ENCODE measurements at regions not wholly inside any gene's neighbourhood (a gene's known extent, or its start where the extent isn't known, plus 50 kb on each side); places are given as distances from the start of the nearest gene placed in this dataset.
A peak's percentile ranks its signal among the peaks of the same experiment; 100 is the strongest.

DNA sequence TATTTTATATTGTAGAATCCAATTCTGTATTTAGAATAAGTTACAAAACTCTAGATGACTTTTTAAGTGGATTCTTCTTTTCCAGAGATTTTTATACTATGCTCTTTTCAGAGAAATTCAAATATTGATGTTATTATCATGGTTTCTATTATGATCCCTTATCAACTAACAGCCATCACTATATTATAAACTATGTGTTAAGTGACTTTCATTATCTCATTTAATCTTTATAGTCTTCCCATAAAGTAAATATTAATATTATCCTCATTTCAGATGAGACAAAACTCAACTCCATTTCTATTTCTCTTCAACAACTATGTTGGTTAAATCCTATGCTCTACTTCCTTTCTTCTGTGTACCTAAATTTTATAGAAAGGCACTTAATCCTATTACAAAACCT is 132.6 kb downstream of the ANKRD50 start:
- Histone ChIP-seq H3K79me2 (ENCODE audit: insufficient read depth, low read depth) (no peaks in the 10 kb centered on the region), H3K4me3 (IDR thresholded peaks at IDR 0.05; ENCODE audit: insufficient read depth, low read depth, low read length) (no peak overlapping the region), H3K9ac (no peak overlapping the region), H3K4me1 (ENCODE audit: low read depth, poor library complexity, severe bottlenecking) (peaks cover 15% of the 10 kb centered on the region), H2AFZ (ENCODE audit: low read depth) (no peak overlapping the region), H3K36me3 (ENCODE audit: insufficient read depth) (no peaks in the 10 kb centered on the region), H3K27ac (no peak overlapping the region), H3K4me2 (no peak overlapping the region), H3K27me3 (ENCODE audit: insufficient read depth, low read depth) (no peaks in the 10 kb centered on the region), H4K20me1 (ENCODE audit: insufficient read depth) (no peaks in the 10 kb centered on the region)
- TF ChIP-seq, protein P1, sequence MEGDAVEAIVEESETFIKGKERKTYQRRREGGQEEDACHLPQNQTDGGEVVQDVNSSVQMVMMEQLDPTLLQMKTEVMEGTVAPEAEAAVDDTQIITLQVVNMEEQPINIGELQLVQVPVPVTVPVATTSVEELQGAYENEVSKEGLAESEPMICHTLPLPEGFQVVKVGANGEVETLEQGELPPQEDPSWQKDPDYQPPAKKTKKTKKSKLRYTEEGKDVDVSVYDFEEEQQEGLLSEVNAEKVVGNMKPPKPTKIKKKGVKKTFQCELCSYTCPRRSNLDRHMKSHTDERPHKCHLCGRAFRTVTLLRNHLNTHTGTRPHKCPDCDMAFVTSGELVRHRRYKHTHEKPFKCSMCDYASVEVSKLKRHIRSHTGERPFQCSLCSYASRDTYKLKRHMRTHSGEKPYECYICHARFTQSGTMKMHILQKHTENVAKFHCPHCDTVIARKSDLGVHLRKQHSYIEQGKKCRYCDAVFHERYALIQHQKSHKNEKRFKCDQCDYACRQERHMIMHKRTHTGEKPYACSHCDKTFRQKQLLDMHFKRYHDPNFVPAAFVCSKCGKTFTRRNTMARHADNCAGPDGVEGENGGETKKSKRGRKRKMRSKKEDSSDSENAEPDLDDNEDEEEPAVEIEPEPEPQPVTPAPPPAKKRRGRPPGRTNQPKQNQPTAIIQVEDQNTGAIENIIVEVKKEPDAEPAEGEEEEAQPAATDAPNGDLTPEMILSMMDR (conservative IDR thresholded peaks at IDR 0.05; ENCODE audit: low read depth, low read length): no peak

- H2AFZ ChIP-seq (ENCODE audit: low read depth): no peak overlapping the region
- H3K27ac ChIP-seq: no peak overlapping the region
- H3K9ac ChIP-seq: no peak overlapping the region
- peak overlapping the region; percentile 1; the same call in 1 of the 2 replicates for H3K4me2 ChIP-seq
- H3K4me3 ChIP-seq (IDR thresholded peaks at IDR 0.05; ENCODE audit: insufficient read depth, low read depth, low read length): no peak overlapping the region
- TF ChIP-seq, protein P1 (conservative IDR thresholded peaks at IDR 0.05; ENCODE audit: low read depth, low read length): no peak
- H3K79me2 ChIP-seq (ENCODE audit: insufficient read depth, low read depth): no peaks in the 10 kb centered on the region
- no peaks in the 10 kb centered on the region for H3K36me3 ChIP-seq (ENCODE audit: insufficient read depth)
- no peaks in the 10 kb centered on the region for H3K27me3 ChIP-seq (ENCODE audit: insufficient read depth, low read depth)
- H4K20me1 ChIP-seq (ENCODE audit: insufficient read depth): no peaks in the 10 kb centered on the region
- peaks cover 15% of the 10 kb centered on the region for H3K4me1 ChIP-seq (ENCODE audit: low read depth, poor library complexity, severe bottlenecking)
These were observed 128.7 kb downstream of the ANKRD50 start for GRCh38 chr4:124583797-124584196.

DNA sequence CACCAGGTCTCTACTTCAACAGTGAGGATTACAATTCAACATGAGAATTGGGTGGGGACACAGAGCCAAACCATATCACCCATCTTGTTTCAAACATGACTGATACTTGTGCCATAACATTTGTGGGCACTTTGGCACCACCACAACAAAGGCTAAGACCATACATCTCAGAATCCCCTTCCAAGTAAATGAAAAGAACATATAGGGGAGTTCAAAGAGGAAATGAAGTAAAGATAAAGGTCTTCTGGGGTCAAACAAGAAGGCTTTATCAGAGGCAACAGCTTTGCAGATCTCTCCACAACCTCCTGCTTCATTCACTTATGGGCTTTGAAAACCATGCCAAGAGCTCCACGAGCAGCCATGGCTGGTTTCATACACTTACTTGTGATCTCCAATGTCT is 122.7 kb downstream of the ANKRD50 start:
- peak overlapping the region; percentile 22; the same call in 1 of the 2 replicates for H2AFZ ChIP-seq (ENCODE audit: low read depth)
- H3K27me3 ChIP-seq (ENCODE audit: insufficient read depth, low read depth): no peaks in the 10 kb centered on the region
- no peak overlapping the region for H3K27ac ChIP-seq
- no peaks in the 10 kb centered on the region for H3K79me2 ChIP-seq (ENCODE audit: insufficient read depth, low read depth)
- H3K4me2 ChIP-seq: no peak overlapping the region
- H3K36me3 ChIP-seq (ENCODE audit: insufficient read depth): no peaks in the 10 kb centered on the region
- H3K4me1 ChIP-seq (ENCODE audit: low read depth, poor library complexity, severe bottlenecking): peaks cover 17% of the 10 kb centered on the region
- TF ChIP-seq, protein P1 (conservative IDR thresholded peaks at IDR 0.05; ENCODE audit: low read depth, low read length): no peak
- no peak overlapping the region for H3K4me3 ChIP-seq (IDR thresholded peaks at IDR 0.05; ENCODE audit: insufficient read depth, low read depth, low read length)
- no peaks in the 10 kb centered on the region for H4K20me1 ChIP-seq (ENCODE audit: insufficient read depth)
- no peak overlapping the region for H3K9ac ChIP-seq

- Histone ChIP-seq H3K4me3 (IDR thresholded peaks at IDR 0.05; ENCODE audit: insufficient read depth, low read depth, low read length) (no peak overlapping the region), H4K20me1 (ENCODE audit: insufficient read depth) (no peaks in the 10 kb centered on the region), H3K79me2 (ENCODE audit: insufficient read depth, low read depth) (no peaks in the 10 kb centered on the region), H3K9ac (no peak overlapping the region), H3K36me3 (ENCODE audit: insufficient read depth) (no peaks in the 10 kb centered on the region), H3K27me3 (ENCODE audit: insufficient read depth, low read depth) (no peaks in the 10 kb centered on the region), H3K27ac (no peak overlapping the region; the same call in 1 of the 2 replicates), H3K4me2 (peak overlapping the region; percentile 27; the same call in 1 of the 2 replicates), H3K4me1 (ENCODE audit: low read depth, poor library complexity, severe bottlenecking) (peaks cover 17% of the 10 kb centered on the region), H2AFZ (ENCODE audit: low read depth) (peak overlapping the region; percentile 51; the same call in 1 of the 2 replicates)
- TF ChIP-seq, protein P1 (conservative IDR thresholded peaks at IDR 0.05; ENCODE audit: low read depth, low read length): no peak
These were observed 122.1 kb downstream of the ANKRD50 start for GRCh38 chr4:124590480-124590879.

All from KMS-11 (cell line).